ENCODE measurements at regions not wholly inside any gene's neighbourhood (a gene's known extent, or its start where the extent isn't known, plus 50 kb on each side); places are given as distances from the start of the nearest gene placed in this dataset.

DNA sequence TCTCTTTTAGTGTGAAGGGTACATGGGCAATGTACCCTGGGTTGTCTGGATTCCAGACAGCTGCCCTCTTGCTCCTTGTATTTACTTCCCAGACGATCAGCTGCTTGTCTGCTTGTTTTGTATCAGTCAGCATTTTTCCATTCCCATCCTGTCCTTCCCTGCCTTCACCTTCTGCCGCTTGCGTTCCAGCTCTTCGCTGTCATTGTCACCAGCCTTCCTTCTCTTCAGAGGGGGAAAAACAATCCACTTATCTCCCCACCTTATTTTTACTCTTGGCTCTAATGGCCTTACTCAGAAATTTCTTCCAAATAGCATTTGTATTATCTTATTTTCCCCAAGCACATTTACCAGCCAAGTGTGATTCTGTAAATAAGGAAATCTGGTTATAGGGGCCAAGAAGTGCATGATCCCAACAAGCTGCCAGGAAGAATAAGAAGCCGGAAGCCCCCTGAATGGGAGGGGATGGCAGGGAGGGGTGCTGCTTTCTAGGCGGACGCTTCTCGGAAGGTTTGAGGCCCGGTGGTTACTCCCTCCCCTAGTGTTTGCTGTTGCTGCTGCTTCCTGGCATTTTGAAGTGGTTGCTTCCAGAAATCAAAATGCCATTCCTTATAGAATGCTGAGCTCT lies 497.6 kb downstream of the NTRK3 start:
- Histone ChIP-seq H3K9me3 (ENCODE audit: low read depth, low read length, poor library complexity, severe bottlenecking) (no peaks in the 10 kb centered on the region), H3K36me3 (ENCODE audit: insufficient read depth, low read length, poor library complexity, severe bottlenecking) (no peaks in the 10 kb centered on the region), H3K27me3 (replicated peaks; ENCODE audit: insufficient read depth, low read depth, low read length, poor library complexity) (no peaks in the 10 kb centered on the region), H3K27ac (ENCODE audit: low read depth, low read length, poor library complexity, severe bottlenecking) (no peak overlapping the region), H3K4me1 (ENCODE audit: insufficient read depth, low read length, poor library complexity, severe bottlenecking) (no peaks in the 10 kb centered on the region), H3K4me3 (ENCODE audit: low read depth, low read length, poor library complexity, severe bottlenecking) (no peak overlapping the region)
- no TSS peak for BruUV-seq (replicated peaks)
- DNase-seq (ENCODE audit: low spot score): no peak
- ChIA-PET CTCF (no interaction called here), POLR2A (ENCODE audit: low non-redundant PET) (no interaction called here)
- intact Hi-C loops (cut with micrococcal nuclease; ENCODE audit: unreplicated experiment): no loop called here
- no peak for TF ChIP-seq EZH2 (IDR thresholded peaks at IDR 0.05; ENCODE audit: borderline replicate concordance, low read depth, low read length, poor library complexity, severe bottlenecking)
- TF ChIP-seq, protein P1, sequence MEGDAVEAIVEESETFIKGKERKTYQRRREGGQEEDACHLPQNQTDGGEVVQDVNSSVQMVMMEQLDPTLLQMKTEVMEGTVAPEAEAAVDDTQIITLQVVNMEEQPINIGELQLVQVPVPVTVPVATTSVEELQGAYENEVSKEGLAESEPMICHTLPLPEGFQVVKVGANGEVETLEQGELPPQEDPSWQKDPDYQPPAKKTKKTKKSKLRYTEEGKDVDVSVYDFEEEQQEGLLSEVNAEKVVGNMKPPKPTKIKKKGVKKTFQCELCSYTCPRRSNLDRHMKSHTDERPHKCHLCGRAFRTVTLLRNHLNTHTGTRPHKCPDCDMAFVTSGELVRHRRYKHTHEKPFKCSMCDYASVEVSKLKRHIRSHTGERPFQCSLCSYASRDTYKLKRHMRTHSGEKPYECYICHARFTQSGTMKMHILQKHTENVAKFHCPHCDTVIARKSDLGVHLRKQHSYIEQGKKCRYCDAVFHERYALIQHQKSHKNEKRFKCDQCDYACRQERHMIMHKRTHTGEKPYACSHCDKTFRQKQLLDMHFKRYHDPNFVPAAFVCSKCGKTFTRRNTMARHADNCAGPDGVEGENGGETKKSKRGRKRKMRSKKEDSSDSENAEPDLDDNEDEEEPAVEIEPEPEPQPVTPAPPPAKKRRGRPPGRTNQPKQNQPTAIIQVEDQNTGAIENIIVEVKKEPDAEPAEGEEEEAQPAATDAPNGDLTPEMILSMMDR (conservative IDR thresholded peaks at IDR 0.05; ENCODE audit: low read depth, low read length): no peak

DNA sequence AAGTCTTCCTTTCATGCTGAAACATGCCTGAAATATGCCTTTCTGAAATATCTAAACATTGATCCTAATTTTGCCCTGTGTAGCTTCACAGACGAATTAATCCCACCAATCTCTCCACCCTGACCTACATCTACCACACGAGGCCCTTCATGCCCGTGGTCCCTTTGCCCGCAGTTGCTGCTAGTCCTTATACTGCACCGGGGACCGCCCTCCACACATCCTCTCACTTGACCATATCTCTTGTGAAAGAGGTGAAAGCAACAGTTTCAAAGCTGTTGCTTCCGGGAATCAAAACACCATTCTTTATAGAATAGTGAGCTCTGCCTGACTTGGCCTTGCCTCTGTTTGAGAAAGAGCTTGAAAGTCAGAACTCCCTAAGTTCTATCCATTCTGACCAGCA lies 499.5 kb downstream of the NTRK3 start:
- H3K4me3 ChIP-seq (ENCODE audit: low read depth, low read length, poor library complexity, severe bottlenecking): no peak overlapping the region
- H3K36me3 ChIP-seq (ENCODE audit: insufficient read depth, low read length, poor library complexity, severe bottlenecking): no peaks in the 10 kb centered on the region
- ChIA-PET CTCF (no interaction called here), POLR2A (ENCODE audit: low non-redundant PET) (no interaction called here)
- TF ChIP-seq, protein P1 (conservative IDR thresholded peaks at IDR 0.05; ENCODE audit: low read depth, low read length): no peak
- no peak for TF ChIP-seq EZH2 (IDR thresholded peaks at IDR 0.05; ENCODE audit: borderline replicate concordance, low read depth, low read length, poor library complexity, severe bottlenecking)
- intact Hi-C loops (cut with micrococcal nuclease; ENCODE audit: unreplicated experiment): no loop called here
- no peaks in the 10 kb centered on the region for H3K4me1 ChIP-seq (ENCODE audit: insufficient read depth, low read length, poor library complexity, severe bottlenecking)
- H3K27ac ChIP-seq (ENCODE audit: low read depth, low read length, poor library complexity, severe bottlenecking): no peak overlapping the region
- no peaks in the 10 kb centered on the region for H3K27me3 ChIP-seq (replicated peaks; ENCODE audit: insufficient read depth, low read depth, low read length, poor library complexity)
- H3K9me3 ChIP-seq (ENCODE audit: low read depth, low read length, poor library complexity, severe bottlenecking): no peaks in the 10 kb centered on the region
- no peak for DNase-seq (ENCODE audit: low spot score)
- BruUV-seq (replicated peaks): no TSS peak

DNA sequence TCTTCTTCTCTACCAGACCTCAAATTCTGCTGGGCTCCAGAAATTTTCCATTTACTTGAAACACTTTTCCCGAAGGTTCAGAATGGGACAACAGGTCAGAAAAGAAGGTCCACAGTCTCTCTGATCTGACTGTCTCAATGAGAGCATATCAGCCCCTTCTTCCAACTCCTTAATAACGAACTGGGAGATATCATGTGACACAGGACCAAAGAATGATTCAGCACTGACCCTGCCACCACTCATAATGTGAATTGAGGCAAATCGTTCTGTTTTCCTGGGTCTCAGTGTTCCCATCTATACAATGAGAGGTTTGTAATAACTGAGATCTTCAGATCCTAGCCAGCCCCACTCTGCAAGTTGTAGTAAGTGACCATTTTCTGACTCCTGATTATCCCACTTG lies 500.5 kb downstream of the NTRK3 start:
- intact Hi-C loops (cut with micrococcal nuclease; ENCODE audit: unreplicated experiment): no loop called here
- no peaks in the 10 kb centered on the region for H3K4me1 ChIP-seq (ENCODE audit: insufficient read depth, low read length, poor library complexity, severe bottlenecking)
- no peak overlapping the region for H3K4me3 ChIP-seq (ENCODE audit: low read depth, low read length, poor library complexity, severe bottlenecking)
- POLR2A ChIA-PET (ENCODE audit: low non-redundant PET): no interaction called here
- TF ChIP-seq EZH2 (IDR thresholded peaks at IDR 0.05; ENCODE audit: borderline replicate concordance, low read depth, low read length, poor library complexity, severe bottlenecking): no peak
- TF ChIP-seq, protein P1 (conservative IDR thresholded peaks at IDR 0.05; ENCODE audit: low read depth, low read length): no peak
- H3K27me3 ChIP-seq (replicated peaks; ENCODE audit: insufficient read depth, low read depth, low read length, poor library complexity): no peaks in the 10 kb centered on the region
- no peak overlapping the region for H3K27ac ChIP-seq (ENCODE audit: low read depth, low read length, poor library complexity, severe bottlenecking)
- CTCF ChIA-PET: no interaction called here
- no peak for DNase-seq (ENCODE audit: low spot score)
- no peaks in the 10 kb centered on the region for H3K9me3 ChIP-seq (ENCODE audit: low read depth, low read length, poor library complexity, severe bottlenecking)
- H3K36me3 ChIP-seq (ENCODE audit: insufficient read depth, low read length, poor library complexity, severe bottlenecking): no peaks in the 10 kb centered on the region
- no TSS peak for BruUV-seq (replicated peaks)

Data from A673 (cell line).